NOMO-1 (cell line): ENCODE measurements at regions not wholly inside any gene's neighbourhood (a gene's known extent, or its start where the extent isn't known, plus 50 kb on each side); places are given as distances from the start of the nearest gene placed in this dataset.
"Not testable (repeated sequence)": the region's sequence is repeated elsewhere in the genome, so short reads cannot be mapped to it uniquely, and the experiment has no call there.

Experiments
- DNase-seq, 2 experiments: peaks; one replicate each; lab custom pipeline; 2025; ENCODE audit not compliant: unreplicated experiment in 2 of 2; lab: John Stamatoyannopoulos, UW

DNA sequence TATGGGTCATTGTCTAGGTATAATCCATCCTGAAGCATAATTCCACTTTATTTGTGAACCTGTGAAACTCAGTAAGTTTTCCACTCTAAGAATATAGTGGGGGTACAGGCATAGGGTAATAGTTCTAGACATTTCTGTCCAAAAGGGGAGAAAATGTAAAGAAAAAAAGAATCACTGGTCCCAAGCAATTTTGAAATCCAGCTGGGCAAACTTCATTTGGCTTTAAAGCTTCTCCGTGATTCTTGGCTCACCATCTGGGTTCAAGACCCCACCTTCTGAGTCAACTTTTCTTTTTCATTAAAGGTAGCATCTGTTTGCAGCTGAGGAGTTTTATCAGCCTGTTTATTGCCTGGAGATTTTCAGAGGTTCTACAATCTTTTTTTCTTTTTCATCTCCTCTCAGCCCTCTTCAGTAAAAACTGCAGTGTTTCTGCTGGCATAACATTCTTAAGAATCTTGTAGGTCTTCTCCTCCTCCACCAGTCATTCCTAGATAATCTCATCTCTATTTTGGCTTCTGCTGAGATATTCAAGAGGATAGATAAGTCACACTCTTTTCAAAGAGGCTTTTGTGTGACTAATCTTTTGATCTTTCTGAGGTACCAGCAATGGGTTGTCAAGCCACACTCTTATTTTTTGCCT, 126.1 kb upstream of the PITX1 start:
- DNase-seq = no peak

GRCh38 chr5:135159626-135160025, 125.6 kb upstream of the PITX1 start:
- DNase-seq = no peak

GRCh38 chr5:135158982-135159381, 125.0 kb upstream of the PITX1 start:
- no peak for DNase-seq

DNA sequence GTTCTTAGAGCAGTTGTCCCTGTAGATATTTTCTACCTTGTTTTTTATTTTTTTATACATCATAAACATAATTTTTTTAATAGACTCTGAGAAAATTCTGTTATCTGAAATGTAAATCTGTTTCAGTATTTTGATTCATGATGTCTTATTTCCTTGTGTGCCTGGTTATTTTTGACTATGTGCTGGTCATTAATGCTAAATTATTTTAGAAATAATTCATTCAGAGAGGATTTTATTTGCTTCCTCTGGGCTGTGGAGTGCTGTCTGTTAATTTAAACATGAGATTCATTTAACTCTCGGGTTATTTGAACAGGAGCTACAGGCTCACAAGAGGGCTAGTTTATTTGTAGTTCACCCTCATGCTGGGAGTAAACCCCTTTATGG, 124.3 kb upstream of the PITX1 start:
- no peak for DNase-seq

DNA sequence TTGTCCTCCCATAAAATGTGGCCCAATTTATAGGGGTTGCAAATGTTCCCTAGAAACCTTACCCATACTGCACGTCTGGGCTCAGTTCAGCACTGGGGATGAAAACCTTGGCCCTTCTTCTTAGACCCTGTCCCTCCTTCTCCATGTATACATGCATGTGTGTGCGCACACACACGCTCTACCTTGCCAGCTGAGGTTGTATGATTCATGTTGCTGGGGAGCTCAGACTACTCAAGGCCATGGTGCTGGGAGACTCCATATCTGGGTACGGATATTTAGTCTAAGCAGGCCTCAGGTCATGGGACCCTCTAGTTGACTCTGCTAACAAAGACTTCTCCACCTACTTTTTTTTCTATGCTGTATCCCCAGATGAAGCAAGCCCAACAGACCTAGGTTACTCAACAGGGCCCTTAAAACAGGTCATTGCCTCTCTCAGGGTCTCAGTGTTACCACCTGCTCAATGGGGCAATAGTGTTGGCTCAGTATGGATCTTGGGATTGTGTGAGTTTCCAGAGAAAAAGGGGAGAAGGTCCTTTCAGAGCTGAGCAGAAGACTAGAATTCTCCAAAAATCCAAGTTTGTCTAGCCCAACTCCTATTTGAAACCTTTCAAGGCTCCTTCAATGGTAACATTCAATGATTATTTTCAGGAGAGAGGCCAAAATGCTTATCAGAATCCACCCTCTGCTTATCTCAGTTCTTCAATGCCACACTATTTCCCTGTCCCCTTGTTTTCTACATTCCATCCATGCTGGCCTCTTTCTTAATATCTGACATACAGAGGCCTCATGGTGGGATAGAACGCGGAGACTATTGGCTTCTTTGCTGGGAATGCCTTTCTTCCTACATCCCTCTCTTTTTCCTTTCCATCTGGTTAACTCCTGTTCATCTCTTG, 123.6 kb upstream of the PITX1 start:
- no peak for DNase-seq

GRCh38 chr5:135156715-135157404, 122.8 kb upstream of the PITX1 start:
- no peak for DNase-seq

DNA sequence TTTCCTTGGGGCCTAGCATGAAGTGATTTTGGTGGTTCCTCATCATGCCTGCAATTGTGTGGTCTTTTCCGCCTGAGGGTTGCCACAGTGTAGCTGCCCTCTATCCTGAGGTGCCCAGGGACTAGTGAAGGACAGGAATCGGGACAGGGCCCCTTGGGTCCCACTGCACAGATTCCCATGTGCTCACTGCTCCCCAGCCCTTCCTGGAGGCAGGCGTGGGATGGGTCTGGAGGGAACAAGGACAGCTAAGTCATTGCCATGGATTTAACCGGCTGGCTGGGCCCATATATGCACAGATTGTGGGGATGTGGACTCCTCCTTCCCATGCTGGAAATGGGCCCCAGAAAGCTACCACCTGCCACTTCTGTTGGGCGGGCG, 122.3 kb upstream of the PITX1 start:
- no peak for DNase-seq

DNA sequence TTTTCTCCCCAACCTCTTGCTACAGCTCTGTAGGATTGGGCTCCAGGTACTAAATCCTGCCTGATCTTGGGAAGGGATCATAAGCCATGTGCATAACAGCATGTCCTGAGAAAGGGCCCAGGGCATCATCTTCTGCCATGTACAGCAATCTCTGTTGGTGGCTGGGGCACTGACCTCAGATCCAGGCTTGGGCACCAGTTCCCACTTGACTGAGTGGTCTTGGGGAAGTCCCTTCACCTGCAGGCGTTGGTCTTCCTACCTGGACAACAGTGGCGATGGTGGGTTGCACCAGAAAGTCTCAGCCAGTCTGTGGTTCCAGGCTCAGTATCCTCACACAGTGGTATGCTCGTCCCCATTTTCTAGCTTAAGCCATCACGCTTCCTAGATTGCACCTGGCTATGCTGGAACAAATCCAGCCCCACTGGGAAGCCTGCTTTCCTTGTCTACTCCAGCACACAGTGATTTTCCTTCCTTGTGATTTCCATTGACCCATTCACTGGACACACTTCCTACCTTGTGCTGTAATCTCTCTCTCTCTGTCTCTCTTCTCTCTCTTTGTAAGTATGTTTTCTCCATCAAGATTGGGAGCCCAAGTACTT, 121.7 kb upstream of the PITX1 start:
- DNase-seq = no peak

GRCh38 chr5:135154961-135155360, 120.9 kb upstream of the PITX1 start:
- no peak for DNase-seq

DNA sequence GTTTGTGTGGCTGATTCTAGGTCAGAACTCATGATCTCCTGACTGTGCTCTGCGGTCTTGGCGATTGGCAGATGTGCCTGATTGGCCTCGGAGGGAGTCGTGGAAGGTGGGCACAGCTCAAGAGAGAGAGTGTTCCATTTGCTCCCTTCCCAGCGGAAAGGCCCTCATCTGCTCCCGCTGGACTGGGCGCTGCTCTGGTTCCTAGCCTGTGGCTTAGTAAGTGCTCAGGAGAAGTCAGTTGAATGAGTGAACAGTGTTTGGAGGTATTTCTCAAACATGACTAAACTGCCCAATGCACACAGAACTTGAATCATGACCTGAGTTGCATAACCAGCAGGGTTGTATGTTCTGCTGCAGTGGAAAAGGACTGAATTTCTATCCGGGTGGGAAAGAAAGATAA, 120.2 kb upstream of the PITX1 start:
- DNase-seq = no peak

DNA sequence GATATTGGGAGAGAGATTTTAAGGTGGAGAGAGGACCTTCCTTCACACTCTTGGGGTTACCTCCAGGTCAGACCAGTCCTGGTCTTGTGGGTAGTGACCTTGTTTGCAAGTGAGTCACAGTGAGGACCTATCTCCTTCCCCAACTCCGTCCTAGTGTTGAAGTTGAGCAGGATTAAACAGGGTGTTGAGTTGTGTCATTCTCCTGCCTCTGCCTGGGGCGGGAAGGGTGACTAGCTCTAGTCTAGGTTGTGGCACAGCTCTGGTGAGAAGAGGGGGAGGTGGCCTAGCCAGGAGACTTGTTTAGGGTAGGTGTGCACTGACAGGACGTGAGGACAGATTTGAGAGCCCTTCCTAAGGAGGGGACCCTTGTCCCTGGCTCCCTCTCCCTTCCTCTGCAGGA, 119.6 kb upstream of the PITX1 start:
- DNase-seq = no peak

DNA sequence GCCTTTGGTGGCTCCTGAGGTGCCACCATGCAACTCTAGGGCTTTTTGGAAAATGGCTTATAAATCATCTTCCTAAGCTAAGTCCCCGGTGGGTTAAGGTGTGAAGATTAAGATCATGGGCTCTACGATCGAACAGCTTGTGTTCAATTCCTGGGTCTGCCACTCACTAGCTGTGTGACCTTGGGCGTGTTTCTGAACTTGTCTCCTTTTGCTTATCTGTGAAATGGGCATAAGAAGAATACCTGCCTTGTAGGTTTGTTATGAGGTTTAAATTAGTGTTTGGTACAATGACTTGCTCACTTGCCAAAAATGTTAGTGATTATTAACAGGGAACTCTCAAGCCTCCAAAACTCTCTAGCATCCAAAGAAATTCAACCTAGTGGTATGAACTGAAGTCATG, 119.2 kb upstream of the PITX1 start:
- no peak for DNase-seq

DNA sequence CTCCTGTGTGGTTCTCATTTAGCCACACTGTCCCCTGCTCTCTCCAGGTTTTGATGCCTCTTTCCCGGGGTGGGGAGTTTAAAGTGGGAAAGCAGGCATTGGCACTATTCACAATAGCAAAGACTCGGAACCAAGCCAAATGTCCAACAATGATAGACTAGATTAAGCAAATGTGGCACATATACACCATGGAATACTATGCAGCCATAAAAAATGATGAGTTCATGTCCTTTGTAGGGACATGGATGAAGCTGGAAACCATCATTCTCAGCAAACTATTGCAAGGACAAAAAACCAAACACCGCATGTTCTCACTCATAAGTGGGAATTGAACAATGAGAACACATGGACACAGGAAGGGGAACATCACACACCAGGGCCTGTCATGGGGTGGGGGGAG, 117.6 kb upstream of the PITX1 start:
- DNase-seq = not testable (repeated sequence)

GRCh38 chr5:135151256-135151655, 117.2 kb upstream of the PITX1 start:
- no peak for DNase-seq

DNA sequence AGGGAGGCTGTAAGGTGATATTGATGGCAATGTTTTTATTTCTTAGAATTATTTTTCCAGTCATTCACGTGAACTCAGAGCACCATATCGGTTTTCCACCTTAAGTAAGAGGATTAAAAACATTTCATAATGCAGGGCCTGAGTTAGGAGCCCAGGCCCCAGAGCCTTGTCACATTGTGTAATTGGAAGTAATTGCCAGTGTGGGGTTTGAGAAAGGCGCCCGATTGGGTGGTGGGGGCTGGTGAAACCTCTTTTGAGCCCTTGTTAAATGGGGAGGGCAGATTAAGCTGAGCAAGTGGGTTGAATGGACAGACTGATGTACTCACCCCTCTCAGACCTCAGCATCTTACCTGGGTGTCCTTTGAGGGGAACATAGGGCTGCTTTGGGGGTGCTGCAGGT, 116.7 kb upstream of the PITX1 start:
- no peak for DNase-seq

GRCh38 chr5:135149956-135150723, 116.1 kb upstream of the PITX1 start:
- DNase-seq = no peak

DNA sequence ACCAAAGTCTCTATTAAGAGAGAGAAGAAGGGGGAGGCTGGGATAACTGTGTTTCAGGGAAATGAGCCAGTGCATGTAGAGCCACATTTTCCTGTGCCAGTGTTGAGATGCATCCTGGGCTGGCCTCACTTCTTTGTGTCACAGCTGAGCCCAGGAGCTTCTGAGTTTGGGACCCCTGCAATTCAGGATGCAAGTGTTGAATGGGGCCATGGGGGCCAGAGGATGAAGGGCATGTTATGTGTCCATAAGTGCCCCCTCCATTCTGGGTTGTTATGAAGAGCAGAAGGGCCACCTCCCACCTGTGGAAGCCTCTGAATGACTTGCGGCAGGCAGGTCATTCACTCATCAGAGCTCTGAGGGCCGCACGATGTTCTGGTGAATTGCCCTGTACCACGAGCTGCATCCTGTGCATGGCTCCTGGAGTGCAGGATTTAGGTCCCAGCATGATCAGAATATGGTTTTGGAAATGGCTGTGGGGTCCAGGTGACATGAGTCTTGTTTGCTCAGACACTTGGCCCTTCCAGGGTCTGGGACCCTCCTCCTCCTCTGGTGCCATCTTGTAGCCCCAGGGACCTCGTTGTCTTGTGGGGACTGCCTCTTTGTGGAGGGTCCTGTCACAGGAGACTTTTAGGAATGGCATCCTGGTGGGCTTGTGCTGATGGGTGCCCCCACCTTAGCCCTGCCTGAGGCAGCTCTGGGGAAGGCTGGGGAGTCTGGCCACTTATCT, 115.4 kb upstream of the PITX1 start:
- no peak for DNase-seq

- DNase-seq = no peak
These were observed 113.5 kb upstream of the PITX1 start for GRCh38 chr5:135147294-135148090.

DNA sequence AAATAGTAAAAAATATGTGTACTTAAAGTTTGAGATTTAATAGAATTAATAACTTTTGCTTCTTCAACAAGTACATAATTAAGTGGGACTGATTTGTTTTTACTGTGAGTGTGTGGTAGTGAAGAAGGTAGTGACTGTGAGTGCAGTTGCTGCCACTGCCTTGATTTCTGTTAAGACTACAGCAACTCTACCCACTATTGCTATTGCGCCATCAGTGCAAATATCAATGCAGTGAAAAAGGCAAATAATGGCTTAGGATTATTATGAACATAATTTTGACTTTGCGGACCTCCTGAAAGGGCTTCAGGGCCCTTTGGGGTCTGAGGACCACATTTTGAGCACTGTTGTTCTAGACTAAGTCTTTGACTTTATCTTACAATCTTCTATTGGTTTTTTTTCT, 112.0 kb upstream of the PITX1 start:
- DNase-seq = no peak
